ENCODE measurements at regions not wholly inside any gene's neighbourhood (a gene's known extent, or its start where the extent isn't known, plus 50 kb on each side); places are given as distances from the start of the nearest gene placed in this dataset.

DNA sequence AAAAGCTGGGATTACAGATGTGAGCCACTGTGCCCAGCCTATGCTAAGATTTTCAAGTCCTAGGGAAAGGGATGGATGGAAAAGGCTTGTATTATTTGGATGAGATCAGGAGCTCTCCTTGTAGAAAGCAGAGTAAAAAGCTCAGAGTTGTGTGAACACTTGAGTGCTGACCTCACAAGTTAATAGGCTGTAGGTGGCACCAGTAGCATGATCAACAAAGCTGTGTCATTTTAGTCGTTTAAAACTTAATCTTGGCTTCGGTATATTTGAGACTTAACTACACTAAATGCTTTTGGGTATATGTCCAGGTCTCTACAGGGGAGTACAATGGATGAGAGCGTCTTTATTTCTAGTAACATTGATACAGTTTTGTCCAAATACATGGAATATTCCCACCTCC is 264.2 kb downstream of the TMEM38B start:
- TF ChIP-seq, protein P1, sequence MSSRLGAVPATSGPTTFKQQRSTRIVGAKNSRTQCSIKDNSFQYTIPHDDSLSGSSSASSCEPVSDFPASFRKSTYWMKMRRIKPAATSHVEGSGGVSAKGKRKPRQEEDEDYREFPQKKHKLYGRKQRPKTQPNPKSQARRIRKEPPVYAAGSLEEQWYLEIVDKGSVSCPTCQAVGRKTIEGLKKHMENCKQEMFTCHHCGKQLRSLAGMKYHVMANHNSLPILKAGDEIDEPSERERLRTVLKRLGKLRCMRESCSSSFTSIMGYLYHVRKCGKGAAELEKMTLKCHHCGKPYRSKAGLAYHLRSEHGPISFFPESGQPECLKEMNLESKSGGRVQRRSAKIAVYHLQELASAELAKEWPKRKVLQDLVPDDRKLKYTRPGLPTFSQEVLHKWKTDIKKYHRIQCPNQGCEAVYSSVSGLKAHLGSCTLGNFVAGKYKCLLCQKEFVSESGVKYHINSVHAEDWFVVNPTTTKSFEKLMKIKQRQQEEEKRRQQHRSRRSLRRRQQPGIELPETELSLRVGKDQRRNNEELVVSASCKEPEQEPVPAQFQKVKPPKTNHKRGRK (CRISPR knock-in tag; IDR thresholded peaks at IDR 0.05; ENCODE audit: borderline replicate concordance) = no peak
- TF ChIP-seq FOXP1 (CRISPR knock-in tag; IDR thresholded peaks at IDR 0.05; ENCODE audit: borderline replicate concordance) (no peak), CBFB (CRISPR knock-in tag; IDR thresholded peaks at IDR 0.05; ENCODE audit: low read depth) (no peak)
- Mint-ChIP-seq H3K9me3 (no peaks in the 10 kb centered on the region; the same call in 1 of the 2 replicates), H3K36me3 (no peaks in the 10 kb centered on the region), H3K4me3 (no peak overlapping the region), H3K27me3 (ENCODE audit: low read depth) (no peaks in the 10 kb centered on the region), H3K4me1 (peaks cover 60% of the 10 kb centered on the region), H3K27ac (peak overlapping the region; percentile 77)
- ATAC-seq (no peak), DNase-seq (ENCODE audit: low spot score) (no peak)
- ChIA-PET CTCF (interaction anchor here (1.1 kb wide), 1 partner anchor 15 kb away, joined by 6 read pairs; no protein-coding TSS in a partner anchor), POLR2A (no interaction called here)

DNA sequence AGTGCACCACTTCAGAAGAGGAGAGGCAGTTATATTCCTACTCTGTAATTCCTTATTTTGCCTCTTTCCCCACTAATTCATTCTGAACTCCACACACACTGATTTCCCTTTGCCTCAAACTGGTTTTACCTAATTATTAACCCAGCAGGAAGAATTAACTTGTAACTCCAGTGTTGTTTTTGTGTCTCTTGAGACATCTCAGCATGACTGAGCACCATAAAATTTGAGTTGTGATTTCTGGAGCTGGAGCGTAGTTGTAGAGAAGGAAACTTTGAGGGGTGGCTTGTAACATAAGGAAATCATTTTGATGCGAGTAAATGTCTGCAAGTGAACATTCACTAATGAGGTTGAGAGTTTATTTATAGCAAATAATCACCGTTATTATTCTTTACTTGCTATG is 265.2 kb downstream of the TMEM38B start:
- ATAC-seq (no peak), DNase-seq (ENCODE audit: low spot score) (no peak)
- Mint-ChIP-seq H3K4me3 (no peak overlapping the region), H3K4me1 (peaks cover 62% of the 10 kb centered on the region), H3K36me3 (no peaks in the 10 kb centered on the region), H3K9me3 (no peaks in the 10 kb centered on the region; the same call in 1 of the 2 replicates), H3K27ac (no peak overlapping the region), H3K27me3 (ENCODE audit: low read depth) (no peaks in the 10 kb centered on the region)
- CTCF ChIA-PET = no interaction called here
- POLR2A ChIA-PET = no interaction called here
- no peak for TF ChIP-seq ZNF416 (CRISPR knock-in tag; IDR thresholded peaks at IDR 0.05)
- TF ChIP-seq NFE2L1 (CRISPR knock-in tag; IDR thresholded peaks at IDR 0.05) = no peak
- no peak for TF ChIP-seq ETV6 (CRISPR knock-in tag; IDR thresholded peaks at IDR 0.05)
- TF ChIP-seq OVOL2 (CRISPR knock-in tag; IDR thresholded peaks at IDR 0.05; ENCODE audit: borderline replicate concordance) = no peak
- no peak for TF ChIP-seq ZNF121 (CRISPR knock-in tag; IDR thresholded peaks at IDR 0.05)
- no peak for TF ChIP-seq SMAD4 (CRISPR knock-in tag; IDR thresholded peaks at IDR 0.05)
- TF ChIP-seq GRHL2 (CRISPR knock-in tag; IDR thresholded peaks at IDR 0.05; ENCODE audit: insufficient replicate concordance, severe bottlenecking) = no peak
- TF ChIP-seq, protein P2, sequence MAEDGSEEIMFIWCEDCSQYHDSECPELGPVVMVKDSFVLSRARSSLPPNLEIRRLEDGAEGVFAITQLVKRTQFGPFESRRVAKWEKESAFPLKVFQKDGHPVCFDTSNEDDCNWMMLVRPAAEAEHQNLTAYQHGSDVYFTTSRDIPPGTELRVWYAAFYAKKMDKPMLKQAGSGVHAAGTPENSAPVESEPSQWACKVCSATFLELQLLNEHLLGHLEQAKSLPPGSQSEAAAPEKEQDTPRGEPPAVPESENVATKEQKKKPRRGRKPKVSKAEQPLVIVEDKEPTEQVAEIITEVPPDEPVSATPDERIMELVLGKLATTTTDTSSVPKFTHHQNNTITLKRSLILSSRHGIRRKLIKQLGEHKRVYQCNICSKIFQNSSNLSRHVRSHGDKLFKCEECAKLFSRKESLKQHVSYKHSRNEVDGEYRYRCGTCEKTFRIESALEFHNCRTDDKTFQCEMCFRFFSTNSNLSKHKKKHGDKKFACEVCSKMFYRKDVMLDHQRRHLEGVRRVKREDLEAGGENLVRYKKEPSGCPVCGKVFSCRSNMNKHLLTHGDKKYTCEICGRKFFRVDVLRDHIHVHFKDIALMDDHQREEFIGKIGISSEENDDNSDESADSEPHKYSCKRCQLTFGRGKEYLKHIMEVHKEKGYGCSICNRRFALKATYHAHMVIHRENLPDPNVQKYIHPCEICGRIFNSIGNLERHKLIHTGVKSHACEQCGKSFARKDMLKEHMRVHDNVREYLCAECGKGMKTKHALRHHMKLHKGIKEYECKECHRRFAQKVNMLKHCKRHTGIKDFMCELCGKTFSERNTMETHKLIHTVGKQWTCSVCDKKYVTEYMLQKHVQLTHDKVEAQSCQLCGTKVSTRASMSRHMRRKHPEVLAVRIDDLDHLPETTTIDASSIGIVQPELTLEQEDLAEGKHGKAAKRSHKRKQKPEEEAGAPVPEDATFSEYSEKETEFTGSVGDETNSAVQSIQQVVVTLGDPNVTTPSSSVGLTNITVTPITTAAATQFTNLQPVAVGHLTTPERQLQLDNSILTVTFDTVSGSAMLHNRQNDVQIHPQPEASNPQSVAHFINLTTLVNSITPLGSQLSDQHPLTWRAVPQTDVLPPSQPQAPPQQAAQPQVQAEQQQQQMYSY (CRISPR knock-in tag; IDR thresholded peaks at IDR 0.05) = no peak
- TF ChIP-seq, protein P3, sequence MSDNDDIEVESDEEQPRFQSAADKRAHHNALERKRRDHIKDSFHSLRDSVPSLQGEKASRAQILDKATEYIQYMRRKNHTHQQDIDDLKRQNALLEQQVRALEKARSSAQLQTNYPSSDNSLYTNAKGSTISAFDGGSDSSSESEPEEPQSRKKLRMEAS (CRISPR knock-in tag; IDR thresholded peaks at IDR 0.05) = no peak
- TF ChIP-seq, protein P4, sequence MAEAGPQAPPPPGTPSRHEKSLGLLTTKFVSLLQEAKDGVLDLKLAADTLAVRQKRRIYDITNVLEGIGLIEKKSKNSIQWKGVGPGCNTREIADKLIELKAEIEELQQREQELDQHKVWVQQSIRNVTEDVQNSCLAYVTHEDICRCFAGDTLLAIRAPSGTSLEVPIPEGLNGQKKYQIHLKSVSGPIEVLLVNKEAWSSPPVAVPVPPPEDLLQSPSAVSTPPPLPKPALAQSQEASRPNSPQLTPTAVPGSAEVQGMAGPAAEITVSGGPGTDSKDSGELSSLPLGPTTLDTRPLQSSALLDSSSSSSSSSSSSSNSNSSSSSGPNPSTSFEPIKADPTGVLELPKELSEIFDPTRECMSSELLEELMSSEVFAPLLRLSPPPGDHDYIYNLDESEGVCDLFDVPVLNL (CRISPR knock-in tag; IDR thresholded peaks at IDR 0.05; ENCODE audit: borderline replicate concordance, low read depth) = no peak
- TF ChIP-seq, protein P5, sequence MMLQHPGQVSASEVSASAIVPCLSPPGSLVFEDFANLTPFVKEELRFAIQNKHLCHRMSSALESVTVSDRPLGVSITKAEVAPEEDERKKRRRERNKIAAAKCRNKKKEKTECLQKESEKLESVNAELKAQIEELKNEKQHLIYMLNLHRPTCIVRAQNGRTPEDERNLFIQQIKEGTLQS (CRISPR knock-in tag; conservative IDR thresholded peaks at IDR 0.05) = no peak
- TF ChIP-seq SP1 (CRISPR knock-in tag; conservative IDR thresholded peaks at IDR 0.05) = no peak

DNA sequence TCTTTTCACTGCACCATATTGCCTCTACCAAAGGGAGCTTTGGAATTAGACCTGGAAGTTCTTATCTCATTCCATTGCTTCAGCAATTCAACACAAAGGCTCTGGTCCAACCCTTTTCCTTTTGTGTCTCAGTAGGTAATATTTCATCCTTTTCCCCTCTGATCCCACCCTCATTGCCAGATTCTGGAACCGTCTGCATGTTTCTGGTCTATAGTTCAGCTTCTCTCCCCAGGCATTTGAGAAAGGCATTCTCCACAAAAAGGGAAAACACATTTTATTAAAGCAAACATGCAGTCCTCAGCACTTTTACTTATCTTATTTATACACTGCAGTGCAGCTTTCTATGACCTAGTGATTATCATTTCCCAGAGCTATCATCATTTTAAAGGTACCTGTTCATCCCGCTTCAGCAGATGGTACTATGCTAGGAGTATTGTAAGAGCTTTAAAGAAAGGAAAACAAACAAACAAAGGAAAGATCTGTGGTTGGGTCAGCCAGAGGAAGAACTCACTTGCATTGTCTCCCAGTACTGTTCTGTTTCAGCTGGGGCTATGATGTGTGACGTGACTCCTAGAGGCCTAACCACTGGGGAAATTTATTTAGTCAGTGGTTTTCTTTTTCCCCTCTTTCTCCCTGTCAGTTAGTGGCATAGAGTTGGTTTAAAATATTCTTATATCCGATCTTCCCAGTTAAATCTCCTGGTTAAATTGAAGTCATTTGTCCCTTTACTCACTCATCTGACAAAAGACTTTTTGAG is 269.2 kb downstream of the TMEM38B start:
- CTCF ChIA-PET = no interaction called here
- H3K4me1 Mint-ChIP-seq = peaks cover 37% of the 10 kb centered on the region
- TF ChIP-seq, protein P6, sequence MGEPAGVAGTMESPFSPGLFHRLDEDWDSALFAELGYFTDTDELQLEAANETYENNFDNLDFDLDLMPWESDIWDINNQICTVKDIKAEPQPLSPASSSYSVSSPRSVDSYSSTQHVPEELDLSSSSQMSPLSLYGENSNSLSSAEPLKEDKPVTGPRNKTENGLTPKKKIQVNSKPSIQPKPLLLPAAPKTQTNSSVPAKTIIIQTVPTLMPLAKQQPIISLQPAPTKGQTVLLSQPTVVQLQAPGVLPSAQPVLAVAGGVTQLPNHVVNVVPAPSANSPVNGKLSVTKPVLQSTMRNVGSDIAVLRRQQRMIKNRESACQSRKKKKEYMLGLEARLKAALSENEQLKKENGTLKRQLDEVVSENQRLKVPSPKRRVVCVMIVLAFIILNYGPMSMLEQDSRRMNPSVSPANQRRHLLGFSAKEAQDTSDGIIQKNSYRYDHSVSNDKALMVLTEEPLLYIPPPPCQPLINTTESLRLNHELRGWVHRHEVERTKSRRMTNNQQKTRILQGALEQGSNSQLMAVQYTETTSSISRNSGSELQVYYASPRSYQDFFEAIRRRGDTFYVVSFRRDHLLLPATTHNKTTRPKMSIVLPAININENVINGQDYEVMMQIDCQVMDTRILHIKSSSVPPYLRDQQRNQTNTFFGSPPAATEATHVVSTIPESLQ (CRISPR knock-in tag; IDR thresholded peaks at IDR 0.05) = no peak
- no peak for TF ChIP-seq CREB1 (CRISPR knock-in tag; IDR thresholded peaks at IDR 0.05)
- no peak for TF ChIP-seq MYBL2 (CRISPR knock-in tag; IDR thresholded peaks at IDR 0.05)
- TF ChIP-seq FOXK1 (CRISPR knock-in tag; IDR thresholded peaks at IDR 0.05) = no peak
- no peak for TF ChIP-seq IRF2 (CRISPR knock-in tag; IDR thresholded peaks at IDR 0.05; ENCODE audit: borderline replicate concordance, low read depth)
- no peak for TF ChIP-seq ZNF263 (CRISPR knock-in tag; IDR thresholded peaks at IDR 0.05; ENCODE audit: low read depth)
- TF ChIP-seq GRHL2 (CRISPR knock-in tag; IDR thresholded peaks at IDR 0.05; ENCODE audit: insufficient replicate concordance, severe bottlenecking) = no peak

More for the DNA sequence above, 269.2 kb downstream of the TMEM38B start:
- ATAC-seq (no peak), DNase-seq (ENCODE audit: low spot score) (no peak)
- H3K27me3 Mint-ChIP-seq (ENCODE audit: low read depth) = no peaks in the 10 kb centered on the region
- H3K4me3 Mint-ChIP-seq = no peak overlapping the region
- no peak overlapping the region for H3K27ac Mint-ChIP-seq
- H3K9me3 Mint-ChIP-seq = no peaks in the 10 kb centered on the region
- H3K36me3 Mint-ChIP-seq = no peaks in the 10 kb centered on the region
- POLR2A ChIA-PET = no interaction called here

Measured in WTC11 (cell line).